Neutrophil (primary cell): ENCODE measurements at regions not wholly inside any gene's neighbourhood (a gene's known extent, or its start where the extent isn't known, plus 50 kb on each side); places are given as distances from the start of the nearest gene placed in this dataset.
"Not testable (repeated sequence)": the region's sequence is repeated elsewhere in the genome, so short reads cannot be mapped to it uniquely, and the experiment has no call there.

ENCODE experiments used
- H3K27ac ChIP-seq: fragments of 200-600 bp; sonication (generic); 2 replicates; pipeline ENCODE4 v1.5.1; 2016; ENCODE audit warnings: mild to moderate bottlenecking, moderate library complexity
- H3K27me3 ChIP-seq: fragments of 200-600 bp; sonication (generic); 2 replicates; pipeline ENCODE4 v1.6.0; 2016; ENCODE audit warnings: mild to moderate bottlenecking
- H3K36me3 ChIP-seq: fragments of 200-600 bp; sonication (generic); 2 replicates; pipeline ENCODE4 v1.5.1; 2017
- H3K4me1 ChIP-seq, 2 experiments: fragments of 200-600 bp in 1 of 2; sonication (generic) in 1 of 2; 1 replicate in 1 of 2; 2 replicates in 1 of 2; pipeline versions ENCODE4 v1.5.1 to v1.6.1; 2013 to 2016; ENCODE audit warnings: low read depth in 1 of 2, low read length in 1 of 2, mild to moderate bottlenecking in 1 of 2, moderate library complexity in 1 of 2; ENCODE audit not compliant: control insufficient read depth in 1 of 2, insufficient read depth in 1 of 2
- H3K4me3 ChIP-seq, 2 experiments: fragments of 200-600 bp in 1 of 2; sonication (generic) in 1 of 2; 1 replicate in 1 of 2; 2 replicates in 1 of 2; pipeline ENCODE4 v1.5.1; 2013 to 2016; ENCODE audit warnings: low read depth in 1 of 2, low read length in 1 of 2, mild to moderate bottlenecking in 1 of 2, moderate library complexity in 1 of 2
- H3K9me3 ChIP-seq: fragments of 200-600 bp; sonication (generic); 2 replicates; pipeline ENCODE4 v1.5.1; 2016
- TF ChIP-seq, protein P1 (sequence below): fragments of 200-600 bp; sonication (generic); IDR thresholded peaks from 2 replicates; pipeline ENCODE4 v1.5.1; 2016; ENCODE audit warnings: antibody characterized with exemption

DNA sequence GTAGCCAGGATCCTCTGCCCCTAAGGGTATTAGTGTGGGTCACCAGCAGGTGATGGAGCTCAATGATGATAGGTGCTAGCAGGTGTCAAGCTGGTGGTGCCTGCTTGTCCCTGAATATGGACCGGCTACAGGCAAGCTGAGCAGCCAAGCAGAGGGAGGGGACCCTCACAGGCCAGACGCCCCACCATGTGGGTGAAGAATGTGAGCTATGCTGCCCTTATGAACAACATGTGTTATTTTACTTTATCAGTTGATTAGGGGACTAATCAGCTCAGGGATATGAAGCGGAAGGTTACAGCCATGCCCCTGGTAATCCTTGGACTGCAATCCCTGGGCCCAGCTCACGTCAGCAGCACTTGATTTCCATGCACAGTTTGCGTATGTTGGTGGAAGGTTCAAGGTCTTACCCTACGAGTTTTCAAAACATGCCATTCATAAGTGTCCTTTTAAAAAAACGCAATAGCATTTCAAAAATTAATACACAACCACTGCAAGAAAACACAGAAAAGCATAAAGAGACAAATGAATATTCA lies 106.0 kb downstream of the CDC7 start:
- Histone ChIP-seq H3K9me3 (no peaks in the 10 kb centered on the region), H3K4me1 (no peaks in the 10 kb centered on the region), H3K27me3 (no peaks in the 10 kb centered on the region), H3K36me3 (no peaks in the 10 kb centered on the region), H3K4me3 (no peak overlapping the region), H3K27ac (no peak overlapping the region)
- TF ChIP-seq, protein P1, sequence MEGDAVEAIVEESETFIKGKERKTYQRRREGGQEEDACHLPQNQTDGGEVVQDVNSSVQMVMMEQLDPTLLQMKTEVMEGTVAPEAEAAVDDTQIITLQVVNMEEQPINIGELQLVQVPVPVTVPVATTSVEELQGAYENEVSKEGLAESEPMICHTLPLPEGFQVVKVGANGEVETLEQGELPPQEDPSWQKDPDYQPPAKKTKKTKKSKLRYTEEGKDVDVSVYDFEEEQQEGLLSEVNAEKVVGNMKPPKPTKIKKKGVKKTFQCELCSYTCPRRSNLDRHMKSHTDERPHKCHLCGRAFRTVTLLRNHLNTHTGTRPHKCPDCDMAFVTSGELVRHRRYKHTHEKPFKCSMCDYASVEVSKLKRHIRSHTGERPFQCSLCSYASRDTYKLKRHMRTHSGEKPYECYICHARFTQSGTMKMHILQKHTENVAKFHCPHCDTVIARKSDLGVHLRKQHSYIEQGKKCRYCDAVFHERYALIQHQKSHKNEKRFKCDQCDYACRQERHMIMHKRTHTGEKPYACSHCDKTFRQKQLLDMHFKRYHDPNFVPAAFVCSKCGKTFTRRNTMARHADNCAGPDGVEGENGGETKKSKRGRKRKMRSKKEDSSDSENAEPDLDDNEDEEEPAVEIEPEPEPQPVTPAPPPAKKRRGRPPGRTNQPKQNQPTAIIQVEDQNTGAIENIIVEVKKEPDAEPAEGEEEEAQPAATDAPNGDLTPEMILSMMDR: no peak

GRCh38 chr1:91607686-91608085 lies 107.0 kb downstream of the CDC7 start:
- not testable (repeated sequence) for H3K27me3 ChIP-seq, H3K4me3 ChIP-seq, H3K4me1 ChIP-seq, H3K36me3 ChIP-seq, H3K27ac ChIP-seq, H3K9me3 ChIP-seq

DNA sequence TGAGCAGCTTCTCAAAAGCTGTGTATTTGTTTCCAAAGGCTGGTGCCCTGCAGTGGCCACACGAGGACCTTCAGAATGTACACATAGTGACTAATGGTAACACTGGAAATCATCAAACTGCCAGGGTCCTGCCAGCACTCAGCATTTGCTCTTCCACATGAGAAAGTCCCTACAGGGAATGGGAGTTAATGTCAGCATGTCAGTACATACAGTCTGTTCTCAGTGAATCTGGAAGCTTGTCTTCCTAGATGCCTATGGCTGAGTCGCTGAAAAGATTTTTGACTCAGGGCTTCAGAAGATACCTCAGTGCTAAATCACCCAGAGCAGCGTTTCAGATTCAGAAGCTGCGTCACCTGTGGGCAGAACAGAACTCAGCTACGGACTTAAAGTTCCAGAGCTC lies 108.2 kb downstream of the CDC7 start:
- Histone ChIP-seq H3K4me3 (no peak overlapping the region), H3K9me3 (no peaks in the 10 kb centered on the region), H3K27me3 (no peaks in the 10 kb centered on the region), H3K4me1 (no peaks in the 10 kb centered on the region), H3K27ac (no peak overlapping the region), H3K36me3 (no peaks in the 10 kb centered on the region)
- TF ChIP-seq, protein P1: no peak

- H3K4me1 ChIP-seq: no peaks in the 10 kb centered on the region
- no peaks in the 10 kb centered on the region for H3K9me3 ChIP-seq
- H3K4me3 ChIP-seq: no peak overlapping the region
- H3K27ac ChIP-seq: no peak overlapping the region
- TF ChIP-seq, protein P1: no peak
- no peaks in the 10 kb centered on the region for H3K36me3 ChIP-seq
- H3K27me3 ChIP-seq: no peaks in the 10 kb centered on the region
Measured at GRCh38 chr1:91609551-91609950, 108.9 kb downstream of the CDC7 start.

DNA sequence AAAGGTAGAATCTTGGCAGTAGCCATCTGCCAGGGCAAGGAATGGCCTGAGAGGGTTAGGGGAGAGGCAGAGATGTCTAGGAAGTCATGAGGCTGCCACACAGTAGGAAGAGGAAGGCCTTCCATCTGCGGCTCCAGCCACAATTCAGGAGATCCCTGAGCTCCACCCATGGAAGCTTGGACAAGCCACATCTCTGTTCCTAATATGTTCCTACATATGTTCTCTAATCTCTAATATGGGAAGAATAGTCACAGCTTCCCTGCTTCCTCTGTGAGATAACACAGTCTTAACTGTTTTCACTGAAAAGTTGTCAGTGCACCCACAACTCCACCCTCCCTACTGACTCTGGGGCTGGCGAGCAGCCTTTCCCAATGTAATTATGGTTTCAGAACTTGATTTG lies 109.5 kb downstream of the CDC7 start:
- no peaks in the 10 kb centered on the region for H3K9me3 ChIP-seq
- no peak overlapping the region for H3K27ac ChIP-seq
- no peaks in the 10 kb centered on the region for H3K36me3 ChIP-seq

GRCh38 chr1:91610789-91611188 lies 110.1 kb downstream of the CDC7 start:
- H3K36me3 ChIP-seq: no peaks in the 10 kb centered on the region
- H3K4me3 ChIP-seq: no peak overlapping the region
- no peaks in the 10 kb centered on the region for H3K27me3 ChIP-seq
- H3K27ac ChIP-seq: no peak overlapping the region
- TF ChIP-seq, protein P1: no peak
- no peaks in the 10 kb centered on the region for H3K9me3 ChIP-seq
- no peaks in the 10 kb centered on the region for H3K4me1 ChIP-seq

More for the DNA sequence above, 109.5 kb downstream of the CDC7 start:
- no peak overlapping the region for H3K4me3 ChIP-seq
- no peaks in the 10 kb centered on the region for H3K4me1 ChIP-seq
- TF ChIP-seq, protein P1: no peak
- no peaks in the 10 kb centered on the region for H3K27me3 ChIP-seq
